ENCODE measurements at regions not wholly inside any gene's neighbourhood (a gene's known extent, or its start where the extent isn't known, plus 50 kb on each side); places are given as distances from the start of the nearest gene placed in this dataset.

DNA sequence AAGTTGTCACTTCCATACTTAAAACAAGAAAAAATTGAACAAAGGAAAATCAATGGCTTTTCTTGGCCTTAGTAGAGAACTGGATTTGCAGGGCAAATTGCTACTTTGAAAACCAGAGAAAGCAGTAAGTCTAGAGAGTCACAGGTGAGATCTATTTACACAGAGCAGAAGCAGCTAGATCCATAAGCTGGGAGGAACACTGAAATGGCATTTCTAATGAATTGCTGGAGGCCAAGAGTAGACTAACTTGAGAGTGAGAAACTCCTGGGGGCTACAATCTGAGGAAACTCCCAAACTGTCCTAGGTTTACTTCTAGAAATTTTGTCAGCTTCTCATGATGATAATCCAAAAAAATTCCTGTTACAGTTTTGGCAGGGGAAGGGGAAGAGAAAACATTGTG is 133.3 kb downstream of the SPCS3 start:
- TF ChIP-seq, protein P1, sequence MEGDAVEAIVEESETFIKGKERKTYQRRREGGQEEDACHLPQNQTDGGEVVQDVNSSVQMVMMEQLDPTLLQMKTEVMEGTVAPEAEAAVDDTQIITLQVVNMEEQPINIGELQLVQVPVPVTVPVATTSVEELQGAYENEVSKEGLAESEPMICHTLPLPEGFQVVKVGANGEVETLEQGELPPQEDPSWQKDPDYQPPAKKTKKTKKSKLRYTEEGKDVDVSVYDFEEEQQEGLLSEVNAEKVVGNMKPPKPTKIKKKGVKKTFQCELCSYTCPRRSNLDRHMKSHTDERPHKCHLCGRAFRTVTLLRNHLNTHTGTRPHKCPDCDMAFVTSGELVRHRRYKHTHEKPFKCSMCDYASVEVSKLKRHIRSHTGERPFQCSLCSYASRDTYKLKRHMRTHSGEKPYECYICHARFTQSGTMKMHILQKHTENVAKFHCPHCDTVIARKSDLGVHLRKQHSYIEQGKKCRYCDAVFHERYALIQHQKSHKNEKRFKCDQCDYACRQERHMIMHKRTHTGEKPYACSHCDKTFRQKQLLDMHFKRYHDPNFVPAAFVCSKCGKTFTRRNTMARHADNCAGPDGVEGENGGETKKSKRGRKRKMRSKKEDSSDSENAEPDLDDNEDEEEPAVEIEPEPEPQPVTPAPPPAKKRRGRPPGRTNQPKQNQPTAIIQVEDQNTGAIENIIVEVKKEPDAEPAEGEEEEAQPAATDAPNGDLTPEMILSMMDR (IDR thresholded peaks at IDR 0.05) = no peak
- no peak for TF ChIP-seq POLR2A (IDR thresholded peaks at IDR 0.05)
- no peaks in the 10 kb centered on the region for H3K27me3 ChIP-seq

DNA sequence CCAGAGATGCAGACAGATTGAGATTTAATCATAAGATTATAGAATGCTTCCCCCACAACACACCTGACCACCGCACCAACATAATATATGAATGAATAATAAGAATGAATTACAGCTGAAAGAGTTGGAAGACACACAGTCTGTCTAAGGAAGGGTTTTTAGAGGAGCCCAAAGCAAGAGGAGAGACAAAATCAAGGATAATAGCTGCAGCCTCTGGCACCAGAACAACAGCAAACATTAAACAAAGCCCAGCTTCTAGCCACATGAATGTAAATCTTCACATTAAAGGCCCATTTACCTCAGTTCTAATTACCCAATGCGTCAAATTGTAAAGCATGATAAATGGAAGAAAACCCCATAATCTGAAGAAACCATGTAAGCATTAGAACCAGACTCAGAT is 133.9 kb downstream of the SPCS3 start:
- Histone ChIP-seq H3K4me3 (no peak overlapping the region), H3K36me3 (no peaks in the 10 kb centered on the region), H3K4me1 (no peaks in the 10 kb centered on the region), H3K27me3 (no peaks in the 10 kb centered on the region), H3K27ac (no peak overlapping the region), H3K9me3 (no peaks in the 10 kb centered on the region)
- no peak for DNase-seq
- TF ChIP-seq POLR2A (IDR thresholded peaks at IDR 0.05) = no peak

More for the DNA sequence above, 133.3 kb downstream of the SPCS3 start:
- Histone ChIP-seq H3K4me3 (no peak overlapping the region), H3K4me1 (no peaks in the 10 kb centered on the region), H3K9me3 (no peaks in the 10 kb centered on the region), H3K27ac (no peak overlapping the region), H3K36me3 (no peaks in the 10 kb centered on the region)
- DNase-seq = no peak

DNA sequence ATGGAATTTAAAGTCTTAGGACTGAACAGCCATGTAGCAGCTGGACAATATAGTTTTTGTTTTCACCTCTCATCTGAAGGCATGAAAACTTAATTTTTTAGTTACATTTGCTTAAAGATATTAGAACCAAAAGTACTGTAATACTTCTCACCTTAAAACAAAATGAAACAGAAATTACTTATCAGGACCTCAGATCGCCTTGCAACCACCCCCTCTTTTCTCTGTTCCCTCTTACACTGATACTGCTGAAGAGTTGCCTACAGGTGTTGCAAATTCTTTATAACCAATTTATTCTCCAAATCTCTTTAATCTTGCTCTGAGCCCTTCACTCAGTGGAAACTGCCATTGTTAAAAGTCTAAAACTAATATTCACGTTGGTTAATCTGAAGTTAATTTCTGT is 145.0 kb downstream of the SPCS3 start:
- TF ChIP-seq, protein P1 (IDR thresholded peaks at IDR 0.05) = no peak
- TF ChIP-seq POLR2A (IDR thresholded peaks at IDR 0.05) = no peak
- no peak overlapping the region for H3K4me3 ChIP-seq
- H3K36me3 ChIP-seq = no peaks in the 10 kb centered on the region

DNA sequence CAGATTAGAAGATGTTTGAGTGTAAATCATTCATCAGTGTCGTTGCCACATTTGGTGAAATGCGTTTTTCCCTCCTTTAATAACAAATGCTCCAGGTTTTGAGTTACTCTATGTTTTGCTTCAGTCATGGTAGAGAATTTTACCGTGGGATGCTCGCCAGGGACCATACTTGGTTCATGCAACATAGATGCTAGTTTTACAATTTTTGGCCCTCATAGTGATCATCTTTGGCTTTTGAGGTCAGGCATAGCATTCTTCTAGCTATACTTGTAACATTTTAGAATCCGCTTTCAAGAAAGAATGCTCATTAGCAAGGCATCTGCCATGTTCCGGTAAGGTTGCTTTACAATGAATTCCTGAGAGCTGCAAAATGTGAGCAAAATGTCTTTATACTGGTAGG is 147.2 kb downstream of the SPCS3 start:
- H3K36me3 ChIP-seq = no peaks in the 10 kb centered on the region
- DNase-seq = no peak
- no peaks in the 10 kb centered on the region for H3K4me1 ChIP-seq
- no peak overlapping the region for H3K27ac ChIP-seq
- TF ChIP-seq, protein P1 (IDR thresholded peaks at IDR 0.05) = no peak
- TF ChIP-seq POLR2A (IDR thresholded peaks at IDR 0.05) = no peak
- no peaks in the 10 kb centered on the region for H3K27me3 ChIP-seq
- H3K4me3 ChIP-seq = no peak overlapping the region
- no peaks in the 10 kb centered on the region for H3K9me3 ChIP-seq

More for the DNA sequence above, 145.0 kb downstream of the SPCS3 start:
- Histone ChIP-seq H3K27ac (no peak overlapping the region), H3K27me3 (no peaks in the 10 kb centered on the region), H3K9me3 (no peaks in the 10 kb centered on the region), H3K4me1 (no peaks in the 10 kb centered on the region)
- no peak for DNase-seq

DNA sequence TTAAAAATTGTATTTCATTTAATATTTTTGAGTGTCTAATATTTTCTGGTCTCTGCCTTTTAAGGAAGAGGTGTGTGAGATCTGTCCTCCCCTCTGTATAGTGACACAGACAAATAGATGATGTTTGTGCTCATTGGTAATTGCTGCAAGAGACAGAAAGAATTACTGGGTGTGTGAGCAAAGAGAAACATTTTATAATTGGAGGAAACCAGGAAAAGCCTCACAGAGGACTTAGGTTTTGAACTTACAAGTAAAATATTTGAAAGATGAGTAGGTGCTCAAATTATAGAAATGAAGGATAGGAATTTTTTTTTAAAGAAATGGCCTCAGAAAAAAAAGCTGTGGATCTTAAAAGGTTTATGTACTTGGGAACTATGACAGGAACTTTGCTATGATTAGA is 149.8 kb downstream of the SPCS3 start:
- no peak overlapping the region for H3K4me3 ChIP-seq
- no peaks in the 10 kb centered on the region for H3K36me3 ChIP-seq
- TF ChIP-seq, protein P1 (IDR thresholded peaks at IDR 0.05) = no peak
- no peak for TF ChIP-seq POLR2A (IDR thresholded peaks at IDR 0.05)
- peaks cover 0 to 6% (median 0%) of the 10 kb centered on the region in 4 donors for H3K9me3 ChIP-seq
- H3K4me1 ChIP-seq = no peaks in the 10 kb centered on the region
- no peak overlapping the region for H3K27ac ChIP-seq
- H3K27me3 ChIP-seq = no peaks in the 10 kb centered on the region
- DNase-seq = no peak

DNA sequence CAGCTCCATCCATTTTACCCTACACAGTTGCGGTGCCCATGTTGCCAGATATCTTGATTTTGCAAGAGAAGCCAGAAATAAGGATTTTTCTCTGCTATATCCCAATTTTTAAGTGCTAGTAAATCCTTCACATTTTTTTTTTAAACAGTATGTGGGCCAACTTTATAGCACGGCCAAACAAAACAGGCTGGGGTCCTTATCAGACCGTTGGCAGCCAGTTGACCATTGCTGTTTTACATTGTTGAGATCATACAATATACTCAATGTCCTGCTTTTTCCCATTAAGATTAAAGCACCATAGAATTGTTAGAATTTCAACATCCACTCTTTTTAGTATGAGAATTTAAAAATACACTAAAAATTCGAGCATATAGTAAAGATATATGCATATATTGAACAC is 150.9 kb downstream of the SPCS3 start:
- H3K36me3 ChIP-seq = no peaks in the 10 kb centered on the region
- DNase-seq = no peak
- no peaks in the 10 kb centered on the region for H3K4me1 ChIP-seq
- no peaks in the 10 kb centered on the region for H3K27me3 ChIP-seq
- H3K4me3 ChIP-seq = no peak overlapping the region
- H3K27ac ChIP-seq = no peak overlapping the region
- H3K9me3 ChIP-seq = peaks cover 0 to 6% (median 0%) of the 10 kb centered on the region in 4 donors
- TF ChIP-seq POLR2A (IDR thresholded peaks at IDR 0.05) = no peak
- TF ChIP-seq, protein P1 (IDR thresholded peaks at IDR 0.05) = no peak
